HG02870 (cell line): ENCODE measurements at regions not wholly inside any gene's neighbourhood (a gene's known extent, or its start where the extent isn't known, plus 50 kb on each side); places are given as distances from the start of the nearest gene placed in this dataset.

ENCODE experiments used
- ATAC-seq: cut with Tn5 transposase; IDR thresholded peaks from one replicate; pipeline ENCODE4 v1.9.1; 2021; ENCODE audit warnings: mild to moderate bottlenecking, moderate library complexity; ENCODE audit not compliant: unreplicated experiment

DNA sequence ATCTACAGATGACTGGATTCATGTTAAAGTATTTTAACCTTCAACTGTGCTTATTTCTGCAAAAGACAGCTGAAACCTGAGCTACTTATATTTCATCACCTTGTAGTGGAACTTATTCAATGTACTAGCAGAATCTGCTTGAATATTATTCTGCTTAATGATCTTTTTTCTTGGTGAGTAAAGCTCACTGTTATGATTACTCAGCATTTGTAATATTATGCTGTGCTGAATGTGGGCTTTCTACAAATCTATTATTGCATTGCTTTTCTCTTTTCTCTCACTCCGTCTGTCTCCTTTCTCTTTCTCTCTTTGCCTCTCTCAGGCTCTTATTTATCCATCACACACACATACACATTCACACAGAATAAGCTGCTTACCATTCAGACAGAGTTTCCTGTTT lies 98.7 kb upstream of the TMEM196 start:
- ATAC-seq = no peak

DNA sequence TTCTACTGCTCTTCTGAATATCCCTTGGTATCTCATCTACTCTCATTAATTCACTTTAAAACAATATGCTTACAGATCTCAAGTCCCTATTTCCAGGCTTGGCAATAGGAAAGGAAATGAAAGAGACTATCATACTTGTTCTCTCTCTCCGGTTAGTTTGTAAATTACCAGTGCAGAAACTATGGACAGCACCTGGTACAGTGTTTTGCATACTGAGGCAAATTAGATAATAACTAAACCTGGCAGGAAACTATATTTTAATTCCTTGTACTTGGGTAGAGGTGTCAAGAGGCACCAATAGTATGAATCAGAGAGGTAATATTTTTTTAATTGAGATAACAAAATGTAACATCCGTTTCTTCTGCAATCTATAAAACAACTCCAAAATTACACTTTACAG lies 97.7 kb upstream of the TMEM196 start:
- no peak for ATAC-seq

DNA sequence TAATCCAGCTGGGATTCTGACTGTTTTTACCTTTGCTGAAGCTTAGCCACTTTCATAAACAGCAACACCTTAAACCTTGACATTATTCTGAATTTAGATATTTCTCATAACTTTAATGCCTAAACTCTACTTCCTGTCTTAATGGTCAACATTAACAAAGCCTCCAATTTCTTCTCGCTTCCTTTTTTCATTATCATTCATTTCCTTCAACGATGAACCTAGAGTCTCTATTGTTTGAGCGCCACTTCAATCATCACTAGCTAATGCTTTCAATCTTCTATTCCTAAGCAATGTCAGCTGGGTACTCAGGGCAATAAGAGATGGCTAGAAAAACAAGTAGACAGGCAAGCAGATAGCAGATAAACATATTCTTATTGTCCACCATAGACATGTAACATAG lies 96.6 kb upstream of the TMEM196 start:
- ATAC-seq = no peak

DNA sequence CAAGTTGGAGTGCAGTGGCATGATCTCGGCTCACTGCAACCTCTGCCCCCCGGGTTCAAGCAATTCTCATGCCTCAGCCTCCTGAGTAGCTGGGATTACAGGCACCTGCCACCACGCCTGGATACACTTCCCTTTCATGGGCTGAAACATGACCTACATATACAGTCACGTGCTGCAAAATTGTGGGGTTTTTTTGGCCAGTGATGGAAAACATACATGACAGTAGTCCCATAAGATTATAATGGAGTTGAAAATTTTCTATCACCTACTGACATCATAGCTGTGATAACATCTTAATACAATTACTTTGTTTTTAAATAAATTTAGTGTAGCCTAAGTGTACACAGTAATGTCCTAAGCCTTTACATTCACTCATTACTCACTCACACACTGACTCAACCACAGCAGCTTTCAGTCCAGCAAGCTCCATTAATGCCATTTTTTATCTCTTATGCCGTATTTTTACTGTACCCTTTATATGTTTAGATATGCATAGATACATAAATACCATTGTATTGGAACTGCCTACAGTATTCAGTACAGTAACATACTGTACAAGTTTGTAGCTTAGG lies 79.9 kb upstream of the TMEM196 start:
- ATAC-seq = no peak

DNA sequence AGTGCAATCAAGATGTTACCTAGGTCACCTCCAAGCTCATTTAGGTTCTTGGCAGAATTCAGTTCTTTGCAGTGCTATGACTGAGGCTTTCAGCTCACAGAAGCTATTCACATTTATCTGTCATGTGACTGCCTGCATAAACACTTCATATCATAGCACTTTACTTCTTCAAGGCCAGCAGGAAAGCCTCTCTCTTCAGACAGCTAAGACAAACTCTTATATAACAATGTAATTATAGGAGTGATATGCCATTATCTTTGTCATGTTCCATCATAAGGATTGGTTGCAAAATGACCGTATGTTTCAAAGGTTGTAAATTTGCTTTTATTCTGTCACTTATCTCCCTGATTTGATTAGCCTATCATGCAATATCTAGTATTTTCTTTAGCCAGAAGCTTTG lies 78.8 kb upstream of the TMEM196 start:
- ATAC-seq = no peak

DNA sequence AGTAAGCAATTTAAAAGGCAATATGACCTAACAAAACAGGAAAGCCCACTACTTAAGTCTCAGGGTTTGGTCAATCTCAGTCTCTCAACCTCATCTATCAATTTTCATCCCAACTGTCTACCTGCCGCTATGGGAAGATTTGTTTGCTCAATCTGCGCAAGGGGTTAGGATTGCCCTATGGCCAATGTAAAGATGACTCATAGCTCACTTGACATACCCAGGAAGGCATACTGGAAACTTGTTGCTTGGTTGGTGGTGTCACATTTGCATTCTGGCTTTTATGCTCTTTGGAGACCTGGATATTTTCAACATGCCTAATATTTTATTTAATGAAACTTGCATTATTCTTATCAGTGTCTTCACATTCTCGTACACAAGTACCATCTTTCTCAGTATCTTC lies 78.1 kb upstream of the TMEM196 start:
- no peak for ATAC-seq

DNA sequence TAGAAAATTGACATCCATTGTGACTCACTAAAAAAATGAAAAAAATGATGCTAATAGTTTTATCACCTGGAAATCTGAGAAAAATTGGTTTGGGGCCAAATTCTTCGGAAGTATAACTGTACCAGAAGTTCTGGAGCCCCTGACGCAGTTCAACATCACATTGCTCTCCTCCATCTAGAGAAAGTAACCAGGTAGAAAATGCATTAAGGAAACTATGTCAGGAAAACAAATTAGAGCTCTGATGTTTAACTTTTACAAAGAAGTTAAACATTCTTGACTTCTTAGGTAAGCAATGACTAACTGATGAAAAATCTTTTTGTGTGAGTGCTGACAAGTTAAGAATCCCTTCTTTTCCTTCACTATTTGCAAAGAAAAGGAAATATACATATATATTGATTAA lies 61.1 kb upstream of the TMEM196 start:
- ATAC-seq = no peak

DNA sequence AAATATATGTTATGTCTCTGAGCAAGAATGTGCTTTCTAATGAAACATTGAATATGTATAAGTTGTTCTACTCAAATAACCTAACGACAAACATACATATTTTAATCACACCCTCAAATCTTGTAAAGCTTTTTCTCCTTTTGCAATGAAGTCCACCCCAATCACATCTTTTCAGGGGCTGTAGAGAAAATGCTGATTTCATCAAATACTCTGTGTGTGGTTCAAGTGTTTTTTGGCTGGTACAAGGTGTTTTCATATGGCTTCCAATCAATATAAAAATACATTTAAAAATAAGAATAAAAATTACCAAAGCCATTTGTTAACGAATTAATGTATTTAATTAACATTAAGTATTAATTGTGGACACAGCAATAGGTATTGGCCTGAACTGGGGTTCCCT lies 57.2 kb upstream of the TMEM196 start:
- no peak for ATAC-seq
